Upper lobe of left lung (tissue), 6 donors: ENCODE measurements at regions not wholly inside any gene's neighbourhood (a gene's known extent, or its start where the extent isn't known, plus 50 kb on each side); places are given as distances from the start of the nearest gene placed in this dataset.

ENCODE experiments used
- ATAC-seq, 2 donors: fragments of 200-7000 bp; cut with Tn5 transposase; one replicate each; pipeline ENCODE4 v1.9.1; 2022; ENCODE audit warnings: mild to moderate bottlenecking in 2 of 2, moderate library complexity in 2 of 2; ENCODE audit not compliant: low FRiP score in 2 of 2
- DNase-seq, 2 donors: peaks; one replicate each; pipeline ENCODE4 v3.0.0-alpha.2; 2019 to 2020
- H3K27ac ChIP-seq, 4 donors: fragments of 200-600 bp; sonication (generic); one replicate each; pipeline ENCODE4 v1.5.1; 2016 to 2019
- H3K27me3 ChIP-seq, 4 donors: fragments of 200-600 bp; sonication (generic); one replicate each; pipeline ENCODE4 v1.5.1; 2017 to 2019
- H3K36me3 ChIP-seq, 4 donors: fragments of 200-600 bp; sonication (generic); one replicate each; pipeline ENCODE4 v1.5.1; 2016 to 2019
- H3K4me1 ChIP-seq, 4 donors: fragments of 200-600 bp; sonication (generic); one replicate each; pipeline ENCODE4 v1.5.1; 2018 to 2019
- H3K4me3 ChIP-seq, 4 donors: fragments of 200-600 bp; sonication (generic); one replicate each; pipeline ENCODE4 v1.5.1; 2017 to 2019; ENCODE audit warnings: mild to moderate bottlenecking in 2 of 4, moderate library complexity in 1 of 4
- H3K9me3 ChIP-seq, 4 donors: fragments of 200-600 bp; sonication (generic); one replicate each; pipeline ENCODE4 v1.5.1; 2018 to 2019
- CTCF ChIP-seq, 6 experiments: fragments of 450-650 bp in 4 of 6; fragments of 200-600 bp in 2 of 6; sonication (generic) in 2 of 6; IDR thresholded peaks; one replicate each; pipeline ENCODE4 v1.5.1; 2016 to 2019; ENCODE audit warnings: antibody characterized with exemption in 6 of 6
- EP300 ChIP-seq, 4 donors: sonication (generic); formaldehyde crosslinking; IDR thresholded peaks; one replicate each; pipeline ENCODE4 v1.5.1; 2017; ENCODE audit warnings: antibody characterized with exemption in 4 of 4, control low read depth in 2 of 4
- POLR2A ChIP-seq, 4 donors: fragments of 450-650 bp; IDR thresholded peaks; one replicate each; pipeline ENCODE4 v1.5.1; 2016 to 2017; ENCODE audit warnings: antibody characterized with exemption in 4 of 4, mild to moderate bottlenecking in 2 of 4
- POLR2AphosphoS5 ChIP-seq, 2 donors: sonication (generic); formaldehyde crosslinking; IDR thresholded peaks; one replicate each; pipeline ENCODE4 v1.5.1; 2017; ENCODE audit warnings: antibody characterized with exemption in 2 of 2
- WGBS, 2 donors: methylation state at CpG; one replicate each; pipeline ENCODE4 v1.1.5; 2017 to 2018; 5-methylcytosine and 5-hydroxymethylcytosine counted together
- donor health status: DM: no; HTN: no; CAD: no; lungs with moderate emphysema.
- donor health status: DM: no; HTN: yes; CAD: no; lungs with severe emphysema.

DNA sequence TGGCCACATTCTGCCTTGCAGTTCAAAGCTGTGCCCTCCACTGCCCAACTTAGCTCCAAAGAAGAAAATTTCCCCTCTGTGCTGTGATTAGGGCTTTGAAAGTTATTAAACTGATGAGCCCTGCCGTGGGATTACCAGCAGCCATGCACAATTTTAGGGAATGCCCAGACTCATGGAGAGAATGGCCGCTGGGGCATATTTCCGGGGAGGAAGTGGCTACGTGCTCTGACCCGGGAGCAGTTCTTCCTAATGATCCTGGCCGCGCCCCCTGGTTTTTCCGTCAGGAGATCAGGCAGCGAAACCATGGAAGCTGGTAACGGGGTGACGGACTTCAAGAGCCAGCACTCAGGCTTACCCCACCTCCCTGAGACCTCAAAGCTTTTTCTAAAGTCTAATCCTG is 365.5 kb upstream of the PFKP start:
- TF ChIP-seq CTCF (IDR thresholded peaks at IDR 0.05), result no peak
- TF ChIP-seq EP300 (IDR thresholded peaks at IDR 0.05), result no peak
- no peak for TF ChIP-seq POLR2AphosphoS5 (IDR thresholded peaks at IDR 0.05)
- no peak for TF ChIP-seq POLR2A (IDR thresholded peaks at IDR 0.05)
- H3K27ac ChIP-seq, result no peak overlapping the region
- WGBS, 2 donors, result 84 to 95% methylated on average over 11 of the region's 11 CpGs

DNA sequence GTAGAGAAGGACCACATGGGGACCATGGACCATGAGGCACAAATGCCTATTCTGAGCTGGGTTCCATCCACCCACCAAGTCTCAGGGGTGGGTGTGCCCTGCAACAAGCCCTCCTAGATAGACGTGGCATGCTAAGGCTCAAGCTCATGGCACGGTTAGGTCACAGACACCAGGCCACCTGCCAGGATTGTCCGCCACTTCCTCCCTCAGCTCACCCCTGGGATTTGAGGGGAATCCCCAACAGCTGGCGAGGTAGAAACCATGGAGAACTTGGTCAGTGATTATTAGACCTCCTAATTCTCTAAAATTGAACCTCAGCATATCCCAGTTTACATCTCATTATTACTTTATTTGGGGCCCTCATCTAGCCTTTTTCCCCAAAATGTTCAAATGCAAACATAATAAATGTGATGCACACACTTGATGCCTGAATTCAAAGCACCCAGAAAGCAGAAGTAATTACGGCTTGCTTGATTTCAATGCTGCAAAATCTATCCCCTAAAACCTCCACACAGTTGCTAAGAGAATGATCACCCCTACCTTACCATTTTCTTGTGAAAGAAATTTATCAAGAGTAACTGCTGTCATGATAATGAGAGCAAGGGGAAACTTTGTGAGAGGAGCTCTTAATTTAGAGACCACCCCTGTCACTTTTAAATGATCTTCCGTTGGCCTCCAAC is 366.6 kb upstream of the PFKP start:
- whole genome bisulfite sequencing, 2 donors, result 79 to 80% methylated on average over 5 to 6 of the region's 6 CpGs
- Histone ChIP-seq H3K36me3 (no peaks in the 10 kb centered on the region), H3K4me3 (no peak overlapping the region), H3K27me3 (no peaks in the 10 kb centered on the region), H3K4me1 (no peaks in the 10 kb centered on the region), H3K9me3 (no peaks in the 10 kb centered on the region), H3K27ac (no peak overlapping the region)
- DNase-seq (no peak), ATAC-seq (no peak)
- TF ChIP-seq POLR2A (IDR thresholded peaks at IDR 0.05), result no peak
- no peak for TF ChIP-seq CTCF (IDR thresholded peaks at IDR 0.05)
- TF ChIP-seq POLR2AphosphoS5 (IDR thresholded peaks at IDR 0.05), result no peak
- TF ChIP-seq EP300 (IDR thresholded peaks at IDR 0.05), result no peak

More for the DNA sequence above, 365.5 kb upstream of the PFKP start:
- H3K4me1 ChIP-seq, result no peaks in the 10 kb centered on the region
- H3K4me3 ChIP-seq, result no peak overlapping the region
- H3K9me3 ChIP-seq, result no peaks in the 10 kb centered on the region
- H3K27me3 ChIP-seq, result no peaks in the 10 kb centered on the region
- no peak for ATAC-seq
- no peaks in the 10 kb centered on the region for H3K36me3 ChIP-seq
- DNase-seq, result no peak

DNA sequence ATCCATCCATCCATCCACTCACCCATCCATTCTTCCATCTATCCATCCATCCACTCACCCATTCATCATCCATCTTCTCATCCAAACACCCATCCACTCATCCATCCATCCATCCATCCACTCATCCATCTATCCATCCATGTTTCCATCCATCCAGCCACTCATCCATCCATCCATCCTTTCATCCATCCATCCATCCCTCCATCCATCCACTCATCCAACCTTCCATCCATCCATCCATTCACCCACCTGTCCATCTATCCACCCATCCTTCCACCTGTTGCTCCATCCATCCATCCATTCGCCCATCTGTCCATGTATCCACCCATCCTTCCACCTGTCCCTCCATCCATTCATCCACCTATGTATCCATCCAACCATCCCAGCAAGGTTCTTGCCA is 378.4 kb upstream of the PFKP start:
- DNase-seq (no peak), ATAC-seq (no peak)
- no peaks in the 10 kb centered on the region for H3K36me3 ChIP-seq
- 40 to 65% methylated on average over 1 of the region's 1 CpG for WGBS, 2 donors
- H3K4me1 ChIP-seq, result no peaks in the 10 kb centered on the region
- H3K27ac ChIP-seq, result no peak overlapping the region
- no peaks in the 10 kb centered on the region for H3K27me3 ChIP-seq
- no peaks in the 10 kb centered on the region for H3K9me3 ChIP-seq
- no peak for TF ChIP-seq POLR2AphosphoS5 (IDR thresholded peaks at IDR 0.05)
- TF ChIP-seq CTCF (IDR thresholded peaks at IDR 0.05), result no peak
- no peak for TF ChIP-seq EP300 (IDR thresholded peaks at IDR 0.05)
- no peak for TF ChIP-seq POLR2A (IDR thresholded peaks at IDR 0.05)
- no peak overlapping the region for H3K4me3 ChIP-seq

DNA sequence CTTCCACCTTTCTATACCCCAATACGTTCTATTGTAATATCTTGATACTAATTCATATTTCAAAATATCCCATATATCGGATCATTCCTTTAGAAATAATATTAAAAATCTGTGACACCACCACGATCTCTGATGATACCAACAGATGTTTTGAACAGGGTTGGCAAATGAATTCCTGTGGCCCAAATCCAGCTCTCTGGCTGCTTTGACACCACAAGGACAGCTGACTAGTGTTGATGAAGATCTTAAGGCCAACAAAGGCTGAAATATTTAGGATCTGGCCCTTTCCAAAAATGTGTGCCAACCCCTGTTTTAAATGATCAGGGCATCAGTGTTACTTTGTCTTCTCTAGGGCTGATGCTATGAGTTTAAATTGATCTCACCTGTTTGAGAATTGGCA is 380.7 kb upstream of the PFKP start:
- Histone ChIP-seq H3K4me1 (no peaks in the 10 kb centered on the region), H3K9me3 (no peaks in the 10 kb centered on the region), H3K27ac (no peak overlapping the region), H3K4me3 (no peak overlapping the region), H3K36me3 (no peaks in the 10 kb centered on the region), H3K27me3 (no peaks in the 10 kb centered on the region)
- DNase-seq (no peak), ATAC-seq (no peak)
- 70 to 85% methylated on average over 3 of the region's 3 CpGs for WGBS, 2 donors
- TF ChIP-seq EP300 (IDR thresholded peaks at IDR 0.05), result no peak
- TF ChIP-seq POLR2AphosphoS5 (IDR thresholded peaks at IDR 0.05), result no peak
- TF ChIP-seq CTCF (IDR thresholded peaks at IDR 0.05), result no peak
- no peak for TF ChIP-seq POLR2A (IDR thresholded peaks at IDR 0.05)

DNA sequence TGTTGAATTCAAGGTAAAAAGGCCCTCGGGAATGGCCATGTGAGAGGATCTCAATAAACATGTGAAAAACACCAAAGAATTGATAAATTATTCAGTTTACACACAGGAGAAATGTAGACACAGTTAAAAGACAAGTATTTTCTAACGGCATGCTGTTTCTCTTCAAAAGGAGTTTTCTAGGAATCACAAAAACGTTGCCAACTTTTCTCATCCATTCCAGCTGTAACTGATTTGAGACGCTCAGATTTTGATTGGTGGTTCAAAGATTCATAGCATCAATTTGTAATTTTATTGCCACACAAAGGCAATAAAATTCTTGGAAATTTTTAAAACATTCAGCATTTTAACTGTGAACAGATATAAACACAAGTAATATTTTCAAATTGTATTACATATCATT is 384.9 kb upstream of the PFKP start:
- DNase-seq (no peak), ATAC-seq (no peak)
- Histone ChIP-seq H3K27ac (no peak overlapping the region), H3K4me1 (no peaks in the 10 kb centered on the region), H3K36me3 (no peaks in the 10 kb centered on the region), H3K27me3 (no peaks in the 10 kb centered on the region), H3K4me3 (no peak overlapping the region), H3K9me3 (no peaks in the 10 kb centered on the region)
- 70 to 75% methylated on average over 4 of the region's 4 CpGs for WGBS, 2 donors
- TF ChIP-seq EP300 (IDR thresholded peaks at IDR 0.05), result no peak
